AG09319 (cell line): ENCODE measurements at regions not wholly inside any gene's neighbourhood (a gene's known extent, or its start where the extent isn't known, plus 50 kb on each side); places are given as distances from the start of the nearest gene placed in this dataset.

Source experiments
- DNase-seq: peaks from one replicate; pipeline ENCODE4 v3.0.0-alpha.2; 2010; ENCODE audit warnings: low read depth; ENCODE audit errors: extremely low read depth
- CTCF ChIP-seq: IDR thresholded peaks from 2 replicates; pipeline ENCODE4 v1.5.1; 2011; ENCODE audit warnings: low read depth, mild to moderate bottlenecking, inconsistent platforms, low read length, moderate library complexity

GRCh38 chr3:59426821-59427565, 377.2 kb upstream of the CFAP20DC start:
- DNase-seq, result peak; percentile 59
- no peak for TF ChIP-seq CTCF

GRCh38 chr3:59425942-59426341, 376.1 kb upstream of the CFAP20DC start:
- no peak for DNase-seq

GRCh38 chr3:59425371-59425770, 375.5 kb upstream of the CFAP20DC start:
- peak; percentile 25 for DNase-seq
- no peak for TF ChIP-seq CTCF

More at GRCh38 chr3:59425942-59426341, 376.1 kb upstream of the CFAP20DC start:
- TF ChIP-seq CTCF, result no peak

- peak; percentile 73 for DNase-seq
- no peak for TF ChIP-seq CTCF
Measured at GRCh38 chr3:59424268-59425010, 374.6 kb upstream of the CFAP20DC start.

DNA sequence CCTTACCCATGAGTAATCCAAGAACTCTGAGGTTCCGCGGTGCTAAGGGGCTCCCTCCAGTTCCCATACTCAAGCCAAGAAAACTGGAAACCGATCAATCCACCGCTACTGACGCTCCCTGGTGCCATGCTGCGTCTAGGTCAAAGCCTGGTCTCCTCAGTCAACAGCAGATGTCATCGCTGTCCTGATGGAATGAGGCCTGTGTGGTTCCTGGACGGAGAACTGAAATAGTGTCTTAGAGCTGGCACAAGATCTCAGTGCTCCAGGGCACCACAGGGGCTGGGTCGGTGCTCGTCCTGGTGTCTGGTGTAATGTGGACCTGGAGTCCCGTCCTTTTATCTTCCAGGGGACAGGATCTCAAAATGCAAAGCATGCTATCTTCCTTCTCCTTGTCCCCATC, 373.9 kb upstream of the CFAP20DC start:
- TF ChIP-seq CTCF, result no peak
- DNase-seq, result no peak

DNA sequence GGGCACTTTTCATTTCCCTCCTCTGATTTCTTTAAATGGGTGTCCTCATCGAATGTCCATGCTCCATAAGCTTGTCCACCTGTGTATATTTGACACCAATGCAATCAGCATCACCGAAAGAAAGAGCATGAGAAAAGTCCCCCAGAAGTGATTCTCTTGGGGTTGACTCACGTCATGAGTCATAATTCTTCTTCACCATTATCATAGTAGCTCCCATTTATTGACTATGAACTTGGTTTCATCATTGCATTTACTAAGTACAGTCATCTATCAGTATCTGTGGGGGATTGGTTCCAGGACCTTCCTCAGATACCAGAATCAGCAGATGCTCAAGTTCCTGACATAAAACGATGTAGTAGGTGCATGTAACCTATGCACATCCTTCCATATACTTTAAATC, 372.5 kb upstream of the CFAP20DC start:
- no peak for TF ChIP-seq CTCF
- no peak for DNase-seq

- TF ChIP-seq CTCF, result no peak
- no peak for DNase-seq
Measured at GRCh38 chr3:59418836-59419235, 369.0 kb upstream of the CFAP20DC start.
